HTR-8/SVneo (cell line): ENCODE measurements at regions not wholly inside any gene's neighbourhood (a gene's known extent, or its start where the extent isn't known, plus 50 kb on each side); places are given as distances from the start of the nearest gene placed in this dataset.
A peak's percentile ranks its signal among the peaks of the same experiment; 100 is the strongest.

Experiments used
- DNase-seq: peaks from one replicate; pipeline ENCODE4 v3.0.0; 2011; ENCODE audit warnings: low spot score, mixed read lengths; ENCODE audit not compliant: insufficient read length
- FAIRE-seq: peaks from 2 replicates; lab custom pipeline; 2011; peaks lifted over from hg19 to GRCh38; lab: Jason Lieb, UNC

- no peak for FAIRE-seq
- DNase-seq: no peak
Measured at GRCh38 chr17:77306048-77306789, 165.4 kb downstream of the SEC14L1 start.

GRCh38 chr17:77306790-77307478 is 166.2 kb downstream of the SEC14L1 start:
- no peak for DNase-seq
- no peak for FAIRE-seq

- peak; percentile 55 for FAIRE-seq
- DNase-seq: no peak
Measured at GRCh38 chr17:77307479-77308198, 166.9 kb downstream of the SEC14L1 start.

GRCh38 chr17:77308861-77309726 is 168.3 kb downstream of the SEC14L1 start:
- no peak for DNase-seq
- peak; percentile 49 for FAIRE-seq

DNA sequence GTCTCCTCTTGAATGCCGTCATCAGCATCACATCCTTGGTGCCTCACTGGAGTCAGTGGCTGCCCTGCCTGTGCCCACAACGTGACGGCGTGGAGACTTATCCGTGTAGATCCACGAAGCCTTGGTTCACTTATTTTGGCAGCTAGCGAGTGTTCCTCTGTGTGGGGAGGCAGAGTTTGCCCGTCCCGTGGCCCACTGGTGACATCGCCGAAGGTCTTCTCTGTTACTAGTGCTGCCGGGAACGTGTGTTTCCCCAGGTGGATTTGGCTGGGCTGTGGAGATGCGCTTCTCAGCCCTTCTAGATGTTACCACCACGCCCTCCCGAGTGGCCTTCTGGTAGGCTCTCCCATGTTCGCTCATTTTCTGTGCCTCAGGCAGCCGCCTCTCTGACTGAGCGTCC is 169.6 kb downstream of the SEC14L1 start:
- no peak for FAIRE-seq
- DNase-seq: no peak

DNA sequence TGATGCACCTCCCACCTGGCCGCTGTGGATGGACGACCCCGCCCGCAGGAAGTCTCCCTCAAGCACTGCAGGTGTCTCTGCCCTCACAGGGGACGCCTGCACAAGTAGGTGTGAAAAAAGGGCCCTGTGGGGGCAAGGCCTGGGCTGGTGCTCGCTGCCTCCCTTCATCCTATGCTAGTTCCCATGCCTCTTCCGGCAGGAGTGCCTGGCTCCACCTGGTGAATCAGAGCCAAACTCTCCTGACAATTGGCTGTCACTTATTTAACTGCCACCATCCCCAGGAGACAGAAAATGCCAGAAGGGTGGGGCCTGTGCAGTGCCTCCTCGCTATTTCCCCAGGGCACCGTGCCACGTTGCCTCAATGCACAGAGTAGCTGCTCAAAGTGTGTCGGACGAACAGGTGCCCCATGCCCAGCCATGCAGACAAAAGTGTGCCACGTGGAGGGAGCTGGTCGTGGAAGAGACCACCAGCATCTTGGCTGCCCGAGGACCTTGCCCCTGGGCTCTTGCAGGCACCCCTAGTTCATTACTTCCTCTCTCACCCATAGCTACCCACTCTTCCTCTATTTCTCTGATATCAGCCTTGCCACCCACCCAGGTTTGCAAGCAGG is 170.7 kb downstream of the SEC14L1 start:
- FAIRE-seq (no peak), DNase-seq (no peak)

- DNase-seq (no peak), FAIRE-seq (no peak)
Measured at GRCh38 chr17:77312061-77312701, 171.4 kb downstream of the SEC14L1 start.

GRCh38 chr17:77312786-77313599 is 172.2 kb downstream of the SEC14L1 start:
- no peak for DNase-seq
- FAIRE-seq: no peak

DNA sequence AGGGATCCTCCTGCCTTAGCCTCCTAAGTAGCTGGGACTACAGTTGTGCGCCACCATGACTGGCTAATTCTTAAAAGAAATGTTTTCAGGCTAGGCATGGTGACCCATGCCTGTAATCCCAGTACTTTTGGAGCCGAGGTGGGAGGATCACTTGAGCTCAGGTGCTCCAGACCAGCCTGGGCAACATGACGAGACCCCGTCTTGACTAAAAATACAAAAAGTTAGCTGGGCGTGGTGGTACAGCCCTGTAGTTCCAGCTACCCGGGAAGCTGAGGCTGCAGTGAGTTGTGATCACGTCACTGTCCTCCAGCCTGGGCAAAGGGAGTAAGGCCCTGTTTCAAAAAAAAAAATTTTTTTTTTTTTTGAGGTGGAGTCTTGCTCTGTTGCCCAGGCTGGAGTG is 173.1 kb downstream of the SEC14L1 start:
- no peak for DNase-seq
- no peak for FAIRE-seq

- FAIRE-seq: no peak
Measured at GRCh38 chr17:77314601-77315000, 173.8 kb downstream of the SEC14L1 start.

GRCh38 chr17:77315010-77315409 is 174.2 kb downstream of the SEC14L1 start:
- DNase-seq: no peak
- FAIRE-seq: no peak

More at GRCh38 chr17:77314601-77315000, 173.8 kb downstream of the SEC14L1 start:
- no peak for DNase-seq

- DNase-seq: no peak
- no peak for FAIRE-seq
Measured at GRCh38 chr17:77315551-77316190, 174.9 kb downstream of the SEC14L1 start.

DNA sequence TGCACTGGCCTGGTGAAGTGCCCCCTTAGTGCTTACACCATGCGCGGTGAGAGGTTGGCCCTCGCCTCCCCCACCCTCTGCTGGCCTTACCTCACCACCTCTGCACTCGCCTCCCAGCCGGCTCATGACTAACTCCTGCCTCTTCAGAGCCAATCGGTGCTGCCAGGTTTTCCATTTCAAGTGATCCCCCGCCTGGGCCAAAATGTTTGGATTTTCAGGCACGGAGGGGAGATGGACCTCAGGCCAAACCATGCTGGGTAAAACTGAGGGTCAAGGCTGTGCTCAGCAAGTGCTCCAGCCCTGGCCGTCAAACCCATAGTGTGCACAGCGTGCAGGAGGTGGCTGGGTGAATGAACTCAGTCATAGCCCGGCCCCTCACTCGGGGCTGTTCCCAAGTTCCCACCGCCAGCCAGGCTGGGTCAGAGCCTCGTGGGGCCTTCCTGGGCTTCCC is 175.4 kb downstream of the SEC14L1 start:
- FAIRE-seq (no peak), DNase-seq (no peak)

- DNase-seq (no peak), FAIRE-seq (no peak)
Measured at GRCh38 chr17:77316651-77317050, 175.9 kb downstream of the SEC14L1 start.

GRCh38 chr17:77317091-77317750 is 176.5 kb downstream of the SEC14L1 start:
- DNase-seq (no peak), FAIRE-seq (no peak)

DNA sequence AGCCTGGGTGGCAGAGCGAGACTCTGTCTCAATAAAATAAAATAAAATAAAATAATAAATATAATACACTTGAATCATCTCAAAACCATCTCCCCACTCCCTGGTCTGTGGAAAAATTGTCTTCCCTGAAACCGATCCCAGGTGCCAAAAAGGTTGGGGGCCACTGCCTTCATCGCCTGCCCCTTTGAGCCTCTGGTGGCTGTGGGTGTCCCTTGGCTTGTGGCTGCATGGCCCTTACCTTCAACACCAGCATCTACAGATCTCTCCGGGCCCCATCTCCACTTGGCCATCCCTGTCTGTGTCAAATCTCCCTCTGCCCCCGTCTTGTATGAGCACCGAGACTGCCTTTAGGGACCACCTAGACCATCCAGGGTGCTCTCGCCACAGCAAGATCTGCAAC is 177.3 kb downstream of the SEC14L1 start:
- FAIRE-seq (no peak), DNase-seq (no peak)

DNA sequence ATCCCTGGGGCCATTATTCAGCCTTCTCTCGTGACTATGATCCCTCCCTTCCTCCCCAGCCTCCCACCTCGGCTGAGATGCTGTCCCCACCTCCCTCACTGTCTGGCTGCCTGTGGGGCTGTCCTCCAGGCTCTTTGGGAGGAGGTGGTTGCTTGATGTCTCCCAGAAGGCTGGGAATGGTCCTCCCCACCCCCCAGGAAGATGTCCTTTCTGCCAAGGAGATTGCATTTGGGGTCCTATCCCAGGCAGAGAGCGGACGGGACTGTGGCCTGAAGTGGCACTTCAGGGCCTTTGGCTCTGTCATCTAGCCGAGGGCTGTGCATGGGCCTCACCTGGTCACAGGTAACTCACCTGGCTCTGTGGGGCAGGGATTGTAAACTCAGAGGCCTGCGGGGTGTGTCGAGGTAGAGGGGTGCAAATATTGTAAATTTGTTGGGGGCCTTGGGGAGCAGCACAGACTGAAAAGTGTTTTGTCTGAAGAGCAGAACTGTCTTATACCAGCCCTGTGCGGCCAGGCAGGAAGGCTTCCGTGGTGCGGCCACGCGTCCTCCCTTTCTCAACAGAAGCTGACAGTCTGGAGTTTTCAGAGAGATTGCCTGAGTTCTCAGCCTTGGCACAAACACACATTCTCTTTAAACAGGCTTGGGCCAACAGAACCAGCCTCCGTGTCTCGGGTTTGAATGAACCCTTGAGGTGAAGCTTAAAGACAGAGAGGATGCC is 177.9 kb downstream of the SEC14L1 start:
- FAIRE-seq (no peak), DNase-seq (no peak)
